HFFc6 (cell line): ENCODE measurements at regions not wholly inside any gene's neighbourhood (a gene's known extent, or its start where the extent isn't known, plus 50 kb on each side); places are given as distances from the start of the nearest gene placed in this dataset.

Experiments
- DNase-seq: peaks from one replicate; pipeline ENCODE4 v3.0.0-alpha.2; 2018
- H3K27ac Mint-ChIP-seq: 2 replicates; pipeline ENCODE4 v1.8.0; 2020; ENCODE audit warnings: mild to moderate bottlenecking, mixed read lengths
- H3K27me3 Mint-ChIP-seq: 2 replicates; pipeline ENCODE4 v1.8.0; 2021; ENCODE audit warnings: mild to moderate bottlenecking, moderate library complexity, mixed read lengths; ENCODE audit not compliant: insufficient read depth
- H3K36me3 Mint-ChIP-seq: 2 replicates; pipeline ENCODE4 v1.8.0; 2021; ENCODE audit warnings: low read depth, mixed read lengths
- H3K4me1 Mint-ChIP-seq: 2 replicates; pipeline ENCODE4 v1.8.0; 2020; ENCODE audit warnings: low read depth, mixed read lengths
- H3K4me3 Mint-ChIP-seq: 2 replicates; pipeline ENCODE4 v1.8.0; 2020; ENCODE audit warnings: mild to moderate bottlenecking, moderate library complexity, mixed read lengths
- H3K9me3 Mint-ChIP-seq: 2 replicates; pipeline ENCODE4 v1.8.0; 2020; ENCODE audit warnings: mild to moderate bottlenecking, mixed read lengths
- CTCF ChIP-seq: fragments of 200-600 bp; sonication (generic); IDR thresholded peaks from 2 replicates; pipeline ENCODE4 v1.5.0; 2021; ENCODE audit warnings: antibody characterized with exemption, mild to moderate bottlenecking

GRCh38 chr4:36794716-36795115 lies 449.8 kb upstream of the NWD2 start:
- no peaks in the 10 kb centered on the region for H3K27me3 Mint-ChIP-seq
- no peak for TF ChIP-seq CTCF
- H3K4me1 Mint-ChIP-seq: no peaks in the 10 kb centered on the region
- H3K9me3 Mint-ChIP-seq: peaks cover 26% of the 10 kb centered on the region
- H3K36me3 Mint-ChIP-seq: no peaks in the 10 kb centered on the region
- H3K27ac Mint-ChIP-seq: no peak overlapping the region
- H3K4me3 Mint-ChIP-seq: no peak overlapping the region
- DNase-seq: no peak

GRCh38 chr4:36812149-36812548 lies 432.4 kb upstream of the NWD2 start:
- Mint-ChIP-seq H3K4me3 (no peak overlapping the region), H3K27ac (no peak overlapping the region), H3K9me3 (peaks cover 40% of the 10 kb centered on the region), H3K27me3 (no peaks in the 10 kb centered on the region; the same call in 1 of the 2 replicates), H3K4me1 (no peaks in the 10 kb centered on the region), H3K36me3 (no peaks in the 10 kb centered on the region)
- DNase-seq: no peak
- TF ChIP-seq CTCF: no peak

- no peak for TF ChIP-seq CTCF
- no peak for DNase-seq
- Mint-ChIP-seq H3K4me3 (no peak overlapping the region), H3K4me1 (no peaks in the 10 kb centered on the region), H3K27me3 (no peaks in the 10 kb centered on the region; the same call in 1 of the 2 replicates), H3K36me3 (no peaks in the 10 kb centered on the region), H3K9me3 (peaks cover 29% of the 10 kb centered on the region), H3K27ac (no peak overlapping the region)
Measured at GRCh38 chr4:36815536-36815935, 429.0 kb upstream of the NWD2 start.

GRCh38 chr4:36823199-36823967 lies 421.2 kb upstream of the NWD2 start:
- no peaks in the 10 kb centered on the region for H3K27me3 Mint-ChIP-seq
- H3K4me1 Mint-ChIP-seq: no peaks in the 10 kb centered on the region
- TF ChIP-seq CTCF: no peak
- H3K36me3 Mint-ChIP-seq: no peaks in the 10 kb centered on the region
- H3K4me3 Mint-ChIP-seq: no peak overlapping the region
- H3K9me3 Mint-ChIP-seq: peaks cover 27% of the 10 kb centered on the region
- no peak overlapping the region for H3K27ac Mint-ChIP-seq
- DNase-seq: no peak

GRCh38 chr4:36824682-36825081 lies 419.9 kb upstream of the NWD2 start:
- Mint-ChIP-seq H3K27ac (no peak overlapping the region), H3K9me3 (peaks cover 32% of the 10 kb centered on the region), H3K4me1 (no peaks in the 10 kb centered on the region), H3K4me3 (no peak overlapping the region), H3K27me3 (no peaks in the 10 kb centered on the region), H3K36me3 (no peaks in the 10 kb centered on the region)
- no peak for TF ChIP-seq CTCF
- DNase-seq: no peak
